ENCODE measurements at regions not wholly inside any gene's neighbourhood (a gene's known extent, or its start where the extent isn't known, plus 50 kb on each side); places are given as distances from the start of the nearest gene placed in this dataset.

DNA sequence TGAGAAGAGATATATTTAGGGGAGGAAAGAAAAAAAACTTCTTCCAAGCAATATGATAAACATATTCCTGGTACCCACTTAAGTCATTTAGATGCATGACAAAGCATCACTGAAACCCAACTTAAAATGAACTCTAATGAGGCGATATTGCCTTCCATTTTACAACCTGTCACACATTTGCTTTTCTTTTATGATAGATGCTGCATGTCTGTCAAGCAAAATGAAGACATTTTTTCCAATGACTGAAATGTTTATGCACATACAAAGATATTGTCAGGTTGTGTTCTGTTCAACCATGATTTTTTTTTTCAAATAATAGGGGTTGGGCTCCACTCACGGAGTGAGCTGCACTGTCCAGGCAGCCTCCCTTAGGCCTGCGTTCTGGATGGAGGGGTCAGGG, 894.4 kb downstream of the SORCS3 start:
- Histone ChIP-seq H3K27me3 (no peaks in the 10 kb centered on the region), H3K27ac (no peak overlapping the region), H3K9me3 (no peaks in the 10 kb centered on the region), H3K4me1 (no peaks in the 10 kb centered on the region), H3K36me3 (no peaks in the 10 kb centered on the region), H3K4me3 (no peak overlapping the region)
- TF ChIP-seq POLR2AphosphoS5 (IDR thresholded peaks at IDR 0.05): no peak
- no peak for TF ChIP-seq CTCF (IDR thresholded peaks at IDR 0.05)
- no peak for TF ChIP-seq POLR2A (IDR thresholded peaks at IDR 0.05)
- TF ChIP-seq EP300 (IDR thresholded peaks at IDR 0.05): no peak
- no peak for DNase-seq (ENCODE audit: low spot score in 2 of 2)
- whole genome bisulfite sequencing: 74% methylated on average over 3 of the region's 3 CpGs

DNA sequence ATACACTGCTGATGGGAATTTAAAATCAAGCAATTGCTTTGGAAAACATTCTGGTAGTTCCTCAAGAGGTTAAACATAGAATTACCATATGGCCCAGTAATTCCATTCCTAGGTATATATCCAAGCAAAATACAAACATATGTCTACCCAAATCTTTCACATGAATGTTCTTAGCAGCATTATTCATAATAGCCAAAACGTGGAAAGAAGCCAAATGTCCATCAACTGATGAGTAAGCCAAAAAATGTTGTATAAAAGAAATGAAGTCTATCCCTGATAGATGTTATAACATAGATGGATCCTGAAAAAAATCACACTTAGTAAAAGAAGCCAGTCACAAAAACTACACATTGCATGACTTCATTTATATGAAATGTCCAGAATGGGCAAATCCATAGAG, 893.0 kb downstream of the SORCS3 start:
- Histone ChIP-seq H3K4me3 (no peak overlapping the region), H3K27ac (no peak overlapping the region), H3K9me3 (no peaks in the 10 kb centered on the region), H3K27me3 (no peaks in the 10 kb centered on the region), H3K4me1 (no peaks in the 10 kb centered on the region), H3K36me3 (no peaks in the 10 kb centered on the region)
- 55% methylated on average over 1 of the region's 1 CpG for WGBS
- TF ChIP-seq EP300 (IDR thresholded peaks at IDR 0.05): no peak
- TF ChIP-seq POLR2AphosphoS5 (IDR thresholded peaks at IDR 0.05): no peak
- TF ChIP-seq CTCF (IDR thresholded peaks at IDR 0.05): no peak
- no peak for TF ChIP-seq POLR2A (IDR thresholded peaks at IDR 0.05)
- DNase-seq (ENCODE audit: low spot score in 2 of 2): no peak

GRCh38 chr10:105516511-105516910, 875.4 kb downstream of the SORCS3 start:
- H3K4me3 ChIP-seq: no peak overlapping the region
- H3K36me3 ChIP-seq: no peaks in the 10 kb centered on the region
- DNase-seq (ENCODE audit: low spot score in 2 of 2): no peak
- H3K27ac ChIP-seq: no peak overlapping the region
- TF ChIP-seq CTCF (IDR thresholded peaks at IDR 0.05) (no peak), EP300 (IDR thresholded peaks at IDR 0.05) (no peak), POLR2A (IDR thresholded peaks at IDR 0.05) (no peak), POLR2AphosphoS5 (IDR thresholded peaks at IDR 0.05) (no peak)
- no peaks in the 10 kb centered on the region for H3K9me3 ChIP-seq
- no peaks in the 10 kb centered on the region for H3K27me3 ChIP-seq
- WGBS: 92% methylated on average over 2 of the region's 2 CpGs
- no peaks in the 10 kb centered on the region for H3K4me1 ChIP-seq

DNA sequence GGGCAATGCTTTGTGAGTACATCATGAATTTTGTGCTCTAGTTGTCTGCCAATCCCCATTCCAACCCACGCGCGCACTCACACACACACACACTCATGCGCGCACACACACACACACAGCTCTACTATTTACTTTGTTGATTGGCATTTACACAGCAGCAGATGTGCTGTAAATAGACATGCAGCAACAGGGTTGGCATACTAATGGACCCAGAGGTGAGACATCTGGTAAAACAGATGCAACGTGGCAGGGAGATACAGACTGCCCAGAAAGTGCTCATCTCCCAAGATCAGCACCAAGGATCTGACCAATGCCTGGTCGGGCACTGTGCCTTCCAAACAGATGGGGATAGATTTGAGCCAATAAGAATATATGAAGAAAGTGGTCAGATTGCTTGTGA, 873.0 kb downstream of the SORCS3 start:
- TF ChIP-seq POLR2A (IDR thresholded peaks at IDR 0.05) (no peak), EP300 (IDR thresholded peaks at IDR 0.05) (no peak), CTCF (IDR thresholded peaks at IDR 0.05) (no peak), POLR2AphosphoS5 (IDR thresholded peaks at IDR 0.05) (no peak)
- 87% methylated on average over 7 of the region's 7 CpGs for WGBS
- DNase-seq (ENCODE audit: low spot score in 2 of 2): no peak

DNA sequence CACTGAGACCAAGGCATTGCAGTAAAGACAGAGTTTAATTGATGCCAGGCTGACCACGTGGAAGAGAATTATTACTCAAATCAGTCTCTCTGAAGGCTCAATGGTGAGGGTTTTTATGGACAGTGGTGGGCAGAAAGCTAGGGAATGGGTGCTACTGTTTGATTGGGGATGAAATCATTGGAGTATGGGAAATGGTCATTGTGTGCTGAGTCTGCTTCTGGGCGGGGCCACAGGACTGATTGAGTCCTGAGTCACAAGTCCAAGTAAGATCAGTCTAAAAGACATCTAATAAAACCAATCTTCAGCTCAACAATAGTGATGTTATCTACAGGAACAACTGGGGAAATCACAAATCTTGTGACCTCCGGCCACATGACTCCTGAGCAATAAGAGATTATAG, 868.4 kb downstream of the SORCS3 start:
- no peak for DNase-seq (ENCODE audit: low spot score in 2 of 2)
- Histone ChIP-seq H3K9me3 (no peaks in the 10 kb centered on the region), H3K27ac (no peak overlapping the region), H3K4me3 (no peak overlapping the region), H3K4me1 (no peaks in the 10 kb centered on the region), H3K27me3 (no peaks in the 10 kb centered on the region), H3K36me3 (no peaks in the 10 kb centered on the region)
- no peak for TF ChIP-seq POLR2A (IDR thresholded peaks at IDR 0.05)
- no peak for TF ChIP-seq POLR2AphosphoS5 (IDR thresholded peaks at IDR 0.05)
- no peak for TF ChIP-seq EP300 (IDR thresholded peaks at IDR 0.05)
- TF ChIP-seq CTCF (IDR thresholded peaks at IDR 0.05): no peak
- WGBS: 79% methylated on average over 3 of the region's 3 CpGs

More for the DNA sequence above, 873.0 kb downstream of the SORCS3 start:
- no peak overlapping the region for H3K27ac ChIP-seq
- H3K9me3 ChIP-seq: no peaks in the 10 kb centered on the region
- no peak overlapping the region for H3K4me3 ChIP-seq
- H3K4me1 ChIP-seq: no peaks in the 10 kb centered on the region
- no peaks in the 10 kb centered on the region for H3K36me3 ChIP-seq
- no peaks in the 10 kb centered on the region for H3K27me3 ChIP-seq

Data from suprapubic skin (tissue), 4 donors.